Vagina (tissue), 2 donors: ENCODE measurements at regions not wholly inside any gene's neighbourhood (a gene's known extent, or its start where the extent isn't known, plus 50 kb on each side); places are given as distances from the start of the nearest gene placed in this dataset.

Experiments
- CTCF ChIP-seq, 3 experiments: fragments of 450-650 bp in 2 of 3; fragments of 200-600 bp in 1 of 3; sonication (generic) in 1 of 3; IDR thresholded peaks; one replicate each; pipeline ENCODE4 v1.5.1; 2017 to 2019; ENCODE audit warnings: antibody characterized with exemption in 3 of 3, mild to moderate bottlenecking in 2 of 3, moderate library complexity in 2 of 3
- POLR2A ChIP-seq, 2 donors: fragments of 450-650 bp; IDR thresholded peaks; one replicate each; pipeline ENCODE4 v1.6.1; 2017; ENCODE audit warnings: antibody characterized with exemption in 2 of 2, mild to moderate bottlenecking in 2 of 2, moderate library complexity in 2 of 2
- POLR2AphosphoS5 ChIP-seq, 2 donors: sonication (generic); formaldehyde crosslinking; IDR thresholded peaks; one replicate each; pipeline ENCODE4 v1.9.0; 2017; ENCODE audit warnings: antibody characterized with exemption in 2 of 2, mild to moderate bottlenecking in 2 of 2, low read depth in 1 of 2; ENCODE audit not compliant: insufficient read depth in 1 of 2

GRCh38 chr10:27349987-27350386, 109.4 kb upstream of the ACBD5 start:
- no peak for TF ChIP-seq POLR2A (IDR thresholded peaks at IDR 0.05)
- TF ChIP-seq CTCF (IDR thresholded peaks at IDR 0.05): no peak
- TF ChIP-seq POLR2AphosphoS5 (IDR thresholded peaks at IDR 0.05; ENCODE audit: insufficient read depth in 1 of 2, low read depth in 1 of 2): no peak
